NCI-H1930 (cell line): ENCODE measurements at regions not wholly inside any gene's neighbourhood (a gene's known extent, or its start where the extent isn't known, plus 50 kb on each side); places are given as distances from the start of the nearest gene placed in this dataset.
A peak's percentile ranks its signal among the peaks of the same experiment; 100 is the strongest.
"Not testable (repeated sequence)": the region's sequence is repeated elsewhere in the genome, so short reads cannot be mapped to it uniquely, and the experiment has no call there.

Experiments used
- DNase-seq, 2 experiments: peaks; one replicate each; lab custom pipeline; 2025; lab: John Stamatoyannopoulos, UW

- not testable (repeated sequence) for DNase-seq
These were observed 182.3 kb upstream of the DAAM1 start for GRCh38 chr14:59006179-59006578.

- no peak for DNase-seq
These were observed 178.5 kb upstream of the DAAM1 start for GRCh38 chr14:59009967-59010366.

GRCh38 chr14:59013672-59014298 is 174.7 kb upstream of the DAAM1 start:
- DNase-seq, result no peak

GRCh38 chr14:59015482-59015881 is 173.0 kb upstream of the DAAM1 start:
- no peak for DNase-seq

GRCh38 chr14:59017285-59017965 is 171.0 kb upstream of the DAAM1 start:
- no peak for DNase-seq

GRCh38 chr14:59018460-59018859 is 170.0 kb upstream of the DAAM1 start:
- DNase-seq, result no peak

GRCh38 chr14:59018978-59019377 is 169.5 kb upstream of the DAAM1 start:
- no peak for DNase-seq

- DNase-seq, result no peak
These were observed 168.1 kb upstream of the DAAM1 start for GRCh38 chr14:59020382-59020781.

- no peak for DNase-seq
These were observed 166.3 kb upstream of the DAAM1 start for GRCh38 chr14:59022144-59022543.

- no peak for DNase-seq
These were observed 162.4 kb upstream of the DAAM1 start for GRCh38 chr14:59026081-59026480.

GRCh38 chr14:59026640-59027039 is 161.8 kb upstream of the DAAM1 start:
- DNase-seq, result not testable (repeated sequence)

GRCh38 chr14:59028476-59029202 is 159.8 kb upstream of the DAAM1 start:
- DNase-seq, result peak; percentile 44 to 62

GRCh38 chr14:59032826-59033225 is 155.6 kb upstream of the DAAM1 start:
- no peak for DNase-seq

- no peak for DNase-seq
These were observed 152.3 kb upstream of the DAAM1 start for GRCh38 chr14:59036134-59036533.

- DNase-seq, result no peak
These were observed 151.4 kb upstream of the DAAM1 start for GRCh38 chr14:59037086-59037485.

- DNase-seq, result no peak
These were observed 150.8 kb upstream of the DAAM1 start for GRCh38 chr14:59037620-59038019.

- no peak for DNase-seq
These were observed 149.7 kb upstream of the DAAM1 start for GRCh38 chr14:59038746-59039145.

GRCh38 chr14:59041308-59041707 is 147.2 kb upstream of the DAAM1 start:
- no peak for DNase-seq

GRCh38 chr14:59044707-59045106 is 143.8 kb upstream of the DAAM1 start:
- DNase-seq, result no peak

GRCh38 chr14:59046746-59047145 is 141.7 kb upstream of the DAAM1 start:
- no peak for DNase-seq

GRCh38 chr14:59055006-59055405 is 133.5 kb upstream of the DAAM1 start:
- no peak for DNase-seq

- DNase-seq, result peak in 1 of 2 experiments; percentile 20
These were observed 132.9 kb upstream of the DAAM1 start for GRCh38 chr14:59055439-59056045.

- DNase-seq, result no peak
These were observed 130.9 kb upstream of the DAAM1 start for GRCh38 chr14:59057551-59057950.
